HL-60 (cell line): ENCODE measurements at regions not wholly inside any gene's neighbourhood (a gene's known extent, or its start where the extent isn't known, plus 50 kb on each side); places are given as distances from the start of the nearest gene placed in this dataset.

Source experiments
- DNase-seq, 2 experiments: peaks; one replicate each; pipeline ENCODE4 v3.0.0-alpha.2; 2010 to 2020; ENCODE audit warnings: low read depth in 1 of 2, low spot score in 1 of 2
- H3K27ac ChIP-seq: fragments of 250-450 bp; sonication (Bioruptor Pico); replicated peaks from 2 replicates; pipeline ENCODE4 v1.5.1; 2020; ENCODE audit warnings: mild to moderate bottlenecking, moderate library complexity
- H3K27me3 ChIP-seq: fragments of 250-450 bp; sonication (Bioruptor Pico); 2 replicates; pipeline ENCODE4 v1.5.1; 2021; ENCODE audit warnings: mild to moderate bottlenecking, moderate library complexity; ENCODE audit not compliant: insufficient read depth, poor library complexity, severe bottlenecking
- H3K4me3 ChIP-seq: replicated peaks from 2 replicates; pipeline ENCODE4 v1.5.1; 2011; ENCODE audit warnings: mild to moderate bottlenecking, control low read depth, low read length; ENCODE audit not compliant: insufficient read depth
- GABPA ChIP-seq: IDR thresholded peaks from 2 replicates; pipeline ENCODE4 v1.6.1; 2012; ENCODE audit warnings: low read depth
- POLR2AphosphoS5 ChIP-seq: IDR thresholded peaks from 2 replicates; pipeline ENCODE4 v1.6.1; 2012; ENCODE audit warnings: low read depth
- SPI1 ChIP-seq: IDR thresholded peaks from 2 replicates; pipeline ENCODE4 v1.6.1; 2012; ENCODE audit warnings: low read depth, mild to moderate bottlenecking, borderline replicate concordance
- TF ChIP-seq, protein P1 (sequence below): IDR thresholded peaks from one replicate; pipeline ENCODE4 v1.5.1; 2011; ENCODE audit warnings: low read length, control low read depth, inconsistent platforms; ENCODE audit not compliant: insufficient read depth
- TF ChIP-seq, protein P2 (sequence below): IDR thresholded peaks from 2 replicates; pipeline ENCODE4 v1.6.1; 2012; ENCODE audit warnings: low read depth; ENCODE audit not compliant: insufficient replicate concordance

- Histone ChIP-seq H3K4me3 (no peak overlapping the region), H3K27me3 (no peaks in the 10 kb centered on the region), H3K27ac (no peak overlapping the region)
- no peak for DNase-seq
- TF ChIP-seq SPI1 (no peak), POLR2AphosphoS5 (no peak), GABPA (no peak)
- TF ChIP-seq, protein P1, sequence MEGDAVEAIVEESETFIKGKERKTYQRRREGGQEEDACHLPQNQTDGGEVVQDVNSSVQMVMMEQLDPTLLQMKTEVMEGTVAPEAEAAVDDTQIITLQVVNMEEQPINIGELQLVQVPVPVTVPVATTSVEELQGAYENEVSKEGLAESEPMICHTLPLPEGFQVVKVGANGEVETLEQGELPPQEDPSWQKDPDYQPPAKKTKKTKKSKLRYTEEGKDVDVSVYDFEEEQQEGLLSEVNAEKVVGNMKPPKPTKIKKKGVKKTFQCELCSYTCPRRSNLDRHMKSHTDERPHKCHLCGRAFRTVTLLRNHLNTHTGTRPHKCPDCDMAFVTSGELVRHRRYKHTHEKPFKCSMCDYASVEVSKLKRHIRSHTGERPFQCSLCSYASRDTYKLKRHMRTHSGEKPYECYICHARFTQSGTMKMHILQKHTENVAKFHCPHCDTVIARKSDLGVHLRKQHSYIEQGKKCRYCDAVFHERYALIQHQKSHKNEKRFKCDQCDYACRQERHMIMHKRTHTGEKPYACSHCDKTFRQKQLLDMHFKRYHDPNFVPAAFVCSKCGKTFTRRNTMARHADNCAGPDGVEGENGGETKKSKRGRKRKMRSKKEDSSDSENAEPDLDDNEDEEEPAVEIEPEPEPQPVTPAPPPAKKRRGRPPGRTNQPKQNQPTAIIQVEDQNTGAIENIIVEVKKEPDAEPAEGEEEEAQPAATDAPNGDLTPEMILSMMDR, result no peak
- TF ChIP-seq, protein P2, sequence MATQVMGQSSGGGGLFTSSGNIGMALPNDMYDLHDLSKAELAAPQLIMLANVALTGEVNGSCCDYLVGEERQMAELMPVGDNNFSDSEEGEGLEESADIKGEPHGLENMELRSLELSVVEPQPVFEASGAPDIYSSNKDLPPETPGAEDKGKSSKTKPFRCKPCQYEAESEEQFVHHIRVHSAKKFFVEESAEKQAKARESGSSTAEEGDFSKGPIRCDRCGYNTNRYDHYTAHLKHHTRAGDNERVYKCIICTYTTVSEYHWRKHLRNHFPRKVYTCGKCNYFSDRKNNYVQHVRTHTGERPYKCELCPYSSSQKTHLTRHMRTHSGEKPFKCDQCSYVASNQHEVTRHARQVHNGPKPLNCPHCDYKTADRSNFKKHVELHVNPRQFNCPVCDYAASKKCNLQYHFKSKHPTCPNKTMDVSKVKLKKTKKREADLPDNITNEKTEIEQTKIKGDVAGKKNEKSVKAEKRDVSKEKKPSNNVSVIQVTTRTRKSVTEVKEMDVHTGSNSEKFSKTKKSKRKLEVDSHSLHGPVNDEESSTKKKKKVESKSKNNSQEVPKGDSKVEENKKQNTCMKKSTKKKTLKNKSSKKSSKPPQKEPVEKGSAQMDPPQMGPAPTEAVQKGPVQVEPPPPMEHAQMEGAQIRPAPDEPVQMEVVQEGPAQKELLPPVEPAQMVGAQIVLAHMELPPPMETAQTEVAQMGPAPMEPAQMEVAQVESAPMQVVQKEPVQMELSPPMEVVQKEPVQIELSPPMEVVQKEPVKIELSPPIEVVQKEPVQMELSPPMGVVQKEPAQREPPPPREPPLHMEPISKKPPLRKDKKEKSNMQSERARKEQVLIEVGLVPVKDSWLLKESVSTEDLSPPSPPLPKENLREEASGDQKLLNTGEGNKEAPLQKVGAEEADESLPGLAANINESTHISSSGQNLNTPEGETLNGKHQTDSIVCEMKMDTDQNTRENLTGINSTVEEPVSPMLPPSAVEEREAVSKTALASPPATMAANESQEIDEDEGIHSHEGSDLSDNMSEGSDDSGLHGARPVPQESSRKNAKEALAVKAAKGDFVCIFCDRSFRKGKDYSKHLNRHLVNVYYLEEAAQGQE, result no peak
These were observed 77.7 kb upstream of the PRR20A start for GRCh38 chr13:57063007-57063406.

DNA sequence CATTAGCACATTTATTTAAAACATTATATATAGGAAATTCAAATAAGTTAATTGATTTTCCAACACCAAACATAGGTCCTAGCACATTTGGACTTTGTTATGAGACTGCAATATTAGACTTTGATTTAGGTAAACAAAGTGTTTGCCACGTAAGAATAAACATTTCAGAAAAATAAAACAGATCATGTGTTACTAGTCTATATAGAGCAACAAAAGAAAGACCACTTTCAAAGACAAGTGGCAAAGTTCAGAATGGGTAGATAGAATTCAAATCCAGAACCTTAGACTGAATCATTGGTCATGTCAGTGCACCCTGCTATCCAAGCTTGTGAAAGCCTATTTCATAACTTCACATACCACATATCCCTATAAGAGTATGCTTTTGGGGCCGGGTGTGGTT is 66.7 kb upstream of the PRR20A start:
- DNase-seq, result no peak
- Histone ChIP-seq H3K27ac (no peak overlapping the region), H3K4me3 (no peak overlapping the region), H3K27me3 (peaks cover 2% of the 10 kb centered on the region)
- TF ChIP-seq, protein P2, result no peak

DNA sequence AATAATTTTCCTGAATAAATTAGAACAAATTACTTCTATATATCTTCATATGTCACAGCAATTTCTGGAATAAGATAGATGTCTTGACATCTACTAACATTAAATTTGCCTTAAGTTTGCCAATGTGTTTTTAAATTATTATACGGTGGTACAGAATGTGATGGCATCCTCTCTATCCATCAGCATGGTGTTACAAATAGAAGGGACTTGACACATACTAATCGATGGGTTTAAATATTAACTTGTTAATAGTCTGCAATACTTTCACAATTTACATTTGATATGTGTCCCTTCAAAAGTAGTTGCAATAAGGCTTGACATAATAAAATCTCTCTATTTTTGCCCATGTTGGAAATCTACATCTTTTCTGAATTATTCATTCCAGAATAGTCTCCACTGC is 65.1 kb upstream of the PRR20A start:
- no peak overlapping the region for H3K4me3 ChIP-seq
- no peak overlapping the region for H3K27ac ChIP-seq
- H3K27me3 ChIP-seq, result peaks cover 2% of the 10 kb centered on the region
- DNase-seq, result no peak
- TF ChIP-seq, protein P2, result no peak
- TF ChIP-seq SPI1 (no peak), POLR2AphosphoS5 (no peak), GABPA (no peak)
- TF ChIP-seq, protein P1, result no peak

- Histone ChIP-seq H3K27ac (no peak overlapping the region), H3K27me3 (no peaks in the 10 kb centered on the region), H3K4me3 (no peak overlapping the region)
- no peak for DNase-seq
- TF ChIP-seq, protein P2, result no peak
- TF ChIP-seq GABPA (no peak), POLR2AphosphoS5 (no peak), SPI1 (no peak)
- TF ChIP-seq, protein P1, result no peak
These were observed 53.7 kb upstream of the PRR20A start for GRCh38 chr13:57087006-57087405.
